OCI-LY7 (cell line): ENCODE measurements at regions not wholly inside any gene's neighbourhood (a gene's known extent, or its start where the extent isn't known, plus 50 kb on each side); places are given as distances from the start of the nearest gene placed in this dataset.

Experiments
- BruUV-seq: library from RNA; stranded (reverse); fragments of 400-500 nt; replicated peaks from 2 replicates; lab custom pipeline; 2021; lab: Mats Ljungman, UMichigan
- CTCF ChIA-PET: fragments of 300-600 bp; sonication (Branson Sonifier 250); formaldehyde crosslinking; loops from one replicate; lab custom pipeline; 2022; ENCODE audit warnings: antibody characterized with exemption; ENCODE audit not compliant: unreplicated experiment; lab: Charles Lee
- POLR2A ChIA-PET: fragments of 300-600 bp; sonication (Branson Sonifier 250); formaldehyde crosslinking; loops from one replicate; lab custom pipeline; 2022; ENCODE audit warnings: antibody characterized with exemption; lab: Charles Lee
- DNase-seq: peaks from one replicate; pipeline ENCODE4 v3.0.0-alpha.2; 2015; ENCODE audit warnings: low spot score
- H2AFZ ChIP-seq: fragments of 200-600 bp; sonication (generic), shearing (Covaris generic); 2 replicates; pipeline ENCODE4 v1.6.1; 2014; ENCODE audit warnings: mild to moderate bottlenecking, antibody characterized with exemption, low read length, moderate library complexity
- H3K27ac ChIP-seq: fragments of 200-600 bp; sonication (generic); 2 replicates; pipeline ENCODE4 v1.5.1; 2014; ENCODE audit warnings: mixed run types, low read depth, mild to moderate bottlenecking, moderate library complexity, low read length, inconsistent platforms; ENCODE audit not compliant: poor library complexity, severe bottlenecking
- H3K36me3 ChIP-seq: fragments of 200-600 bp; sonication (generic); 2 replicates; pipeline ENCODE4 v1.6.1; 2014; ENCODE audit warnings: mild to moderate bottlenecking, antibody characterized with exemption, low read length, moderate library complexity, mixed read lengths; ENCODE audit not compliant: insufficient read depth
- H3K4me1 ChIP-seq: fragments of 200-600 bp; sonication (generic); 2 replicates; pipeline ENCODE4 v1.5.1; 2014; ENCODE audit warnings: mild to moderate bottlenecking, low read length; ENCODE audit not compliant: insufficient read depth, poor library complexity, severe bottlenecking
- H3K4me2 ChIP-seq: fragments of 200-600 bp; sonication (generic); 2 replicates; pipeline ENCODE4 v1.6.1; 2014; ENCODE audit warnings: mild to moderate bottlenecking, low read length
- H3K4me3 ChIP-seq: fragments of 200-600 bp; sonication (generic); 2 replicates; pipeline ENCODE4 v1.5.1; 2014; ENCODE audit warnings: mild to moderate bottlenecking, low read depth, low read length; ENCODE audit not compliant: poor library complexity, severe bottlenecking
- H3K79me2 ChIP-seq: fragments of 200-600 bp; sonication (generic); 2 replicates; pipeline ENCODE4 v1.6.1; 2016; ENCODE audit warnings: low read depth, mild to moderate bottlenecking, low read length, moderate library complexity, mixed read lengths; ENCODE audit not compliant: insufficient read depth
- H3K9me2 ChIP-seq: fragments of 200-600 bp; sonication (generic); 2 replicates; pipeline ENCODE4 v1.6.1; 2016; ENCODE audit warnings: mild to moderate bottlenecking, low read length, mixed read lengths; ENCODE audit not compliant: insufficient read depth
- H3K9me3 ChIP-seq: fragments of 200-600 bp; sonication (generic); 2 replicates; pipeline ENCODE4 v1.6.1; 2014; ENCODE audit warnings: mild to moderate bottlenecking, mixed run types, low read length, mixed read lengths
- H4K20me1 ChIP-seq: fragments of 200-600 bp; sonication (generic); 2 replicates; pipeline ENCODE4 v1.6.1; 2014; ENCODE audit warnings: mild to moderate bottlenecking, antibody characterized with exemption, low read length, moderate library complexity, mixed read lengths; ENCODE audit not compliant: insufficient read depth
- CTCF ChIP-seq: fragments of 200-600 bp; sonication (generic); conservative IDR thresholded peaks from 2 replicates; pipeline ENCODE4 v1.5.1; 2014; ENCODE audit warnings: mild to moderate bottlenecking, antibody characterized with exemption, low read length, moderate library complexity, mixed read lengths
- EZH2phosphoT487 ChIP-seq: fragments of 200-600 bp; sonication (generic); IDR thresholded peaks from 2 replicates; pipeline ENCODE4 v1.6.1; 2018; ENCODE audit warnings: low read depth, borderline replicate concordance, mild to moderate bottlenecking, mixed run types, antibody characterized with exemption, low read length, moderate library complexity, mixed read lengths
- intact Hi-C: fragments of 100-400 bp; cut with micrococcal nuclease; formaldehyde crosslinking; loops from one replicate; pipeline ENCODE4 v1.10.0; 2022; ENCODE audit not compliant: unreplicated experiment

- no TSS peak for BruUV-seq
- H3K9me2 ChIP-seq: no peaks in the 10 kb centered on the region
- H3K4me3 ChIP-seq: no peak overlapping the region
- H3K36me3 ChIP-seq: no peaks in the 10 kb centered on the region
- POLR2A ChIA-PET: no interaction called here
- TF ChIP-seq EZH2phosphoT487 (no peak), CTCF (no peak)
- no peaks in the 10 kb centered on the region for H3K4me1 ChIP-seq
- no peak overlapping the region for H2AFZ ChIP-seq
- DNase-seq: no peak
- H3K27ac ChIP-seq: no peak overlapping the region
- no peaks in the 10 kb centered on the region for H3K9me3 ChIP-seq
- no peaks in the 10 kb centered on the region for H3K79me2 ChIP-seq
- H4K20me1 ChIP-seq: no peaks in the 10 kb centered on the region
- CTCF ChIA-PET: no interaction called here
- H3K4me2 ChIP-seq: no peak overlapping the region
- intact Hi-C loops: no loop called here
Measured at GRCh38 chr2:175356901-175357300, 175.4 kb upstream of the ATP5MC3 start.

- CTCF ChIA-PET: no interaction called here
- intact Hi-C loops: no loop called here
- no peak overlapping the region for H3K4me3 ChIP-seq
Measured at GRCh38 chr2:175355246-175355645, 173.7 kb upstream of the ATP5MC3 start.

More at GRCh38 chr2:175355246-175355645, 173.7 kb upstream of the ATP5MC3 start:
- no peak for TF ChIP-seq CTCF
- no peak for TF ChIP-seq EZH2phosphoT487
- H3K4me2 ChIP-seq: no peak overlapping the region
- no peaks in the 10 kb centered on the region for H3K4me1 ChIP-seq
- no peak overlapping the region for H2AFZ ChIP-seq
- no TSS peak for BruUV-seq
- H3K9me3 ChIP-seq: no peaks in the 10 kb centered on the region
- no peaks in the 10 kb centered on the region for H3K36me3 ChIP-seq
- POLR2A ChIA-PET: interaction anchor here (0.8 kb wide), 1 partner anchor 8 kb away, joined by 3 read pairs; no protein-coding TSS in a partner anchor
- H3K79me2 ChIP-seq: no peaks in the 10 kb centered on the region
- no peaks in the 10 kb centered on the region for H3K9me2 ChIP-seq
- H3K27ac ChIP-seq: no peak overlapping the region
- no peak for DNase-seq
- no peaks in the 10 kb centered on the region for H4K20me1 ChIP-seq
